ENCODE measurements at regions not wholly inside any gene's neighbourhood (a gene's known extent, or its start where the extent isn't known, plus 50 kb on each side); places are given as distances from the start of the nearest gene placed in this dataset.

- TF ChIP-seq JUND (IDR thresholded peaks at IDR 0.05) (no peak), YY1 (IDR thresholded peaks at IDR 0.05) (no peak), NR2F2 (IDR thresholded peaks at IDR 0.05) (no peak), GABPA (IDR thresholded peaks at IDR 0.05 in 1 of 2, conservative IDR thresholded peaks at IDR 0.05 in 1 of 2) (no peak), REST (IDR thresholded peaks at IDR 0.05) (no peak), RAD21 (IDR thresholded peaks at IDR 0.05) (no peak), TAF1 (conservative IDR thresholded peaks at IDR 0.05) (no peak)
- TF ChIP-seq, protein P1, sequence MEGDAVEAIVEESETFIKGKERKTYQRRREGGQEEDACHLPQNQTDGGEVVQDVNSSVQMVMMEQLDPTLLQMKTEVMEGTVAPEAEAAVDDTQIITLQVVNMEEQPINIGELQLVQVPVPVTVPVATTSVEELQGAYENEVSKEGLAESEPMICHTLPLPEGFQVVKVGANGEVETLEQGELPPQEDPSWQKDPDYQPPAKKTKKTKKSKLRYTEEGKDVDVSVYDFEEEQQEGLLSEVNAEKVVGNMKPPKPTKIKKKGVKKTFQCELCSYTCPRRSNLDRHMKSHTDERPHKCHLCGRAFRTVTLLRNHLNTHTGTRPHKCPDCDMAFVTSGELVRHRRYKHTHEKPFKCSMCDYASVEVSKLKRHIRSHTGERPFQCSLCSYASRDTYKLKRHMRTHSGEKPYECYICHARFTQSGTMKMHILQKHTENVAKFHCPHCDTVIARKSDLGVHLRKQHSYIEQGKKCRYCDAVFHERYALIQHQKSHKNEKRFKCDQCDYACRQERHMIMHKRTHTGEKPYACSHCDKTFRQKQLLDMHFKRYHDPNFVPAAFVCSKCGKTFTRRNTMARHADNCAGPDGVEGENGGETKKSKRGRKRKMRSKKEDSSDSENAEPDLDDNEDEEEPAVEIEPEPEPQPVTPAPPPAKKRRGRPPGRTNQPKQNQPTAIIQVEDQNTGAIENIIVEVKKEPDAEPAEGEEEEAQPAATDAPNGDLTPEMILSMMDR (IDR thresholded peaks at IDR 0.05; ENCODE audit: low read depth, low read length, missing input control), result no peak
These were observed 58.4 kb upstream of the PITX1 start for GRCh38 chr5:135092476-135092875.

All from liver (tissue), 3 donors.